Stimulated activated CD4-positive, alpha-beta T cell treated with anti-CD3 and anti-CD28 coated beads, Interleukin-1b, Interleukin-23, amount 100 ng/mL, for 1 hour (primary cell): ENCODE measurements at regions not wholly inside any gene's neighbourhood (a gene's known extent, or its start where the extent isn't known, plus 50 kb on each side); places are given as distances from the start of the nearest gene placed in this dataset.

Experiments used
- DNase-seq, 2 donors: peaks; one replicate each; pipeline ENCODE4 v3.0.0-alpha.2; 2020; ENCODE audit warnings: low read depth in 2 of 2

DNA sequence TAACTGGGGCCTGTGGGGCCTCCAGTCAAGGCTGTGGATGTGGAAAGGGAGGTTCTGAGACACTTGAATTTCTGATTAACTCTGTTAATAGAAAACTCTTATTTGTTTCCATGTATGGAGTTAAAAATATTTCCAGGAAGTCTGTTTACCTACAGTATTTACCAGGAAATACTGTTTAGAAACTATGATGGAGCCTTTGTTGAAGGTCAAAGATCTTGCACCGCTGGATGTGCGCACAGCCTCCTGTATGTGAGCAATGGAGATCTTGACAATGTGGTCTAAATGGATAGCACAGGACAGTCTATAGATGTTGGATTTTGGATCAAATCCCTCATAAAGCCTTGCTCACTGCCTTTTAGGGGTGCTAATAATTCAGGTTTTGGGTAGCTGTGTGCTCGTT is 268.4 kb downstream of the DLEU7 start:
- no peak for DNase-seq

GRCh38 chr13:50576156-50576555 is 267.3 kb downstream of the DLEU7 start:
- no peak for DNase-seq

- no peak for DNase-seq
Measured at GRCh38 chr13:50577806-50578205, 265.7 kb downstream of the DLEU7 start.

DNA sequence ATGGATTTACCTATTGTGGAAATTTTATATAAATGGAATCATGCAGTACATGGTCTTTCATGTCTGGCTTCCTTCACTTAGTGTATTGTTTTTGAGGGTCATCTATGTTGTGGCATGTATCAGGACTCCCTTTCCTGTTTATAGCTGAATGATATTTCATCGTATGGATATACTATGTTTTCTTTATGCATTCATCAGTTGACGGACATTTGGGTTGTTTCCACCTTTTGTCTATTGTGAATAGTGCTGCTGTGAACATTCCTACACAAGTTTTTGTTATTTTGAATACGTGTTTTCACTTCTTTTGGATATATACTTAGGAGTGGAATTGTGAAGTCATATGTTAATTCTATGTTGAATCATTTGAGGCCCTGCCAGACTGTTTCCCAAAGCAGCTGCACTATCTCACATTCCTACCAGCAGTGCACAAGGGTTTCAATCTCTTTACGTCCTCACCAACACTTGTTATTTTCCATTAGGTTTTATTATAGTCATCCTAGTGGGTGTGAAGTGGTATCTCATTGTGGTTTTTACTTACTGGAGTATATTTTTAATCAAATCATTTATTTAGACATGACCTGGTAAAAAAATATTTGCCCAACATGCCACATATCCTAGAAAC is 262.7 kb downstream of the DLEU7 start:
- no peak for DNase-seq

DNA sequence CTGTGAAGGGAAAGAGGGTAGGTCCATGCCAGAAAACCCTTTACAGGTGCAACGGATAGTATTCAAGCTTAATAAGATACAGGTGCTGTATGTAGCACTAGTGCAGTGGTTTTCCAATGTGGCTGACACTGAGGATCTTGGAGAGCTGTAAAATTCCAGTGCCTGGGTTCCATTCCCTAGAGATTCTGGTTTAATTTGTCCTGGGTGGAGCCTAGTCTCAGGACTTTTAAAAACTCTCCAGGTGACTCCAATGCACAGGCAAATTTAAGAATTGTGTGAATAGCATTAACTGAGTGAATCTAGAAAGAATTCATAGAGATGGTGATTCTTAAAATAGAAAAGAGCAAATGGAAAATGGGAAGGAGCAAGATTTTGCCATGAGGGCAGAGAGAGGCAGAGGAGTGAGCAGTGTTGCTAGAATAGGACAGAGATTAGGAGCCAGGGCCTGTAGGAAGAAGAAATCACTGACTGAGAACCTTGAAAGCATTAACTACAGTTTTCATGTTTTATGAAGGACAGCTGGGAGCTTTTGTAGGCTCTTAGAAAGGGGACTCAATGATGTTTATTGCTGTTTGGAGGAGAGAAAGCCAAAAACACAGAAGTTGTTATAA is 261.8 kb downstream of the DLEU7 start:
- DNase-seq: no peak

DNA sequence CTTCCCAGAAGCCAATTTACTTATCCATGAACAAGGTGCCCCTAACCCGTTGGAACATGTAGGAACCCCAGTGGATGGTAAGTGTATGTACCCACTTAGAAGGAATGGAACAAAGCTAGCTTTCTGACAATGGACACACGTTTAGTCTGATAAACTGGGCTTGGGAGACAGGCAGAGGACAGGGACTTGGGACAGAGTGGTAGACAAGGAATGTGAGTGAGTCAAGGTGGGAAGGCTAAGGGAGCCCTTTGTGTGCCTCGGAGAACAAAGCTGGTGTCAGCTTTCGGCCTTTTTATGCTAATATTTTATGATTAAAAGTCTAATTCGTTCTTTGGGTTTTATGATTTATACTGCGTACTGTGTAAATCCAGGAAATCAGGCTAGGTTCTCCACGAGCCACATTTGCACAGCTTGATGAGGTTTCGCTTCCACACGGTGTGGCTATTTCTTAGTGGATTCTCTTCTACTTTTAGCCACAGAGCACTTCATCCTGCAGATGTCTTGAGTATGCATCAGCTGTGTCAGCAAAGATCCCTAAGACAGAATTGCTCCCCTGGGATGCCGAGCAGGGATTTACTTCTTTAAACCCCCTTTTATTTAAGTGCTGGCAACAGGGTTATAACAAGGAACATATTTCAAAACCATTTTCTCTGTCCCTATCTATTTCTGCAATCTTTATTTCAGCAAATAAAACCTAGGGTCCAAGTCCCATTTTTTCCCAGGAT is 258.5 kb downstream of the DLEU7 start:
- DNase-seq: no peak

- no peak for DNase-seq
Measured at GRCh38 chr13:50585674-50586413, 257.6 kb downstream of the DLEU7 start.

DNA sequence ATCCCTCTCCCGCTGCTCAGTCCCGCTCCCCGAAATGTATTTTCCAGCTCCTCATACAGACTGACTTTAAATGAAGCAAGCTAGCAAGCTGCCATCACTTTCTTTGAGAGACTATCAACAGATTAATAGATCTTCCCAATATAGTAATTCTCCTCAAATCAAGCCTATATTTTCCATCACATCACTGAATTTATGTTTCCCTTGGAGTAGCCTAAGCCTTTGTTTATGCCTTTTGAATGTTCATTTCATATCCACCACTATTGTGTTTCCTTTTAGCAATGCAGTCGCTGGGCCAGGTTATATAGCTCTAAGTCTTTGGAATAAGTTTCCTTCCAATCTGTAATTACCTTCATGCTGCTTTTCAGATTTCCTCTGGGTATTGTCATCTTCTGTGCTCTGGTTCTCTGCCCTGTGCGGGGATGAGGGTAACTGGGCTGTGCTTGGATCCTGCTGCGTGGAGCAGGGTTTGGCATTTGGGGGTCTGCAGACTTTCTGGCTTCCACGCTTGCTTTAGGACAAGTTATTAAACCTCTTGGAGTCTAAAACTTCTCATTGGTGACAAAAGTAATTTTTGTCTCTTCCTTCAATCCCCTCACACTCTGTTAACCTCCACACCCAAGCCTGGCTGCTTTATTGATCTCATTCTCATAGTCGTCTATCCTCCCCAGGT is 256.9 kb downstream of the DLEU7 start:
- DNase-seq: no peak

DNA sequence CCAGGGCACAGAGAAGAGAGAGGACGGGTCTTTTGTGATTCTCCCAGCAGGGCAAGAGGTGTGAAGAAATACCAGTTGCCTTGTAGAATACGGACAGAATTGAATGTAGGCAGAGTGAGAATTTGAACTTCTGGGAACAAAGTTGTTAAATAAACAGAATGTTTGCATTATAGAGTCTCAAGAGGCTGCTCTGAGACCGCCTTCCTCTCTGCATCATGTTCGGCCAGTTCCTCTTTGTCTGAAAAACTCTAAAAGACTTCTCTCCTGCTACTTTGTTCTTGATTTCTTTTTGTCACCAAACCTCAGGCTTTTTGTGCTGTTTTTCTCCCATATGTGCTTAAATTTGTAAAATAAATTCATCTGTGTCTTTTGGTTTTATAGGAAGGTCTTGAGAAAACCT is 256.4 kb downstream of the DLEU7 start:
- no peak for DNase-seq

DNA sequence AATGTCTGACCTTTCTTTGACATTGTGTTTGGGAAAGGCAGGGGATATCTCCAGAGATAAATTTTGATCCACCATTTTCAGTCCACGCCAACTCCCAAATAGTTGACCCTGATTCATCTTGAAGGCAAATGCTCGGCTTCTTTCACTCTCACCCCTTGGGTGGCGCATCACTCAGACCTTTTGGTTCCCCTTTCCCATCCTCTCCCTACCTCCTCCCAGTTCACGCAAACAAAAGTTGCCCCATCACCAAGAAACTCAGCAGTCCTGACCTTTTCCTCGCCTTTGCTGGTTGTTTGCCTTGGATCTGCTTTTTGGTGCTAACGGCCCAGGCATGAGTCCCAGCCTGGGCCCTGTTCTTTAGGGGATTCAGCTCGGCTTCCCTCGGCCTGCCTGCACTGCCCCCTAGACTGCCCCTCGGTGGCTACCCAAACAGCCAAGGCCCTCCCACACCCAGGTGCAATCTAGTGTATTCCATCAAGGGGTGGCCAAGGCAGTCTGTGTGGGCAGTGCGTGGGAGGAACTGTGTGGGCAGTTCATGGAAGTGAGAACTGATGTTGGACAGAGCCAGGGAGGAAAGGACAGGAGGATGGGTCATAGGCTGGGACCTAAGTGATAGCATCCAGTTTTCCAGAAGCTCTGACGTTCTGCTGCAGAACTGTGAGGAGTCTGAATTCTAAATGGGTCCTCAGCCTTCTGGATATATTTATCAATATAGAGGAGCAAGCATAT is 255.7 kb downstream of the DLEU7 start:
- no peak for DNase-seq

- no peak for DNase-seq
Measured at GRCh38 chr13:50588491-50589130, 254.9 kb downstream of the DLEU7 start.

GRCh38 chr13:50589139-50589538 is 254.4 kb downstream of the DLEU7 start:
- no peak for DNase-seq

DNA sequence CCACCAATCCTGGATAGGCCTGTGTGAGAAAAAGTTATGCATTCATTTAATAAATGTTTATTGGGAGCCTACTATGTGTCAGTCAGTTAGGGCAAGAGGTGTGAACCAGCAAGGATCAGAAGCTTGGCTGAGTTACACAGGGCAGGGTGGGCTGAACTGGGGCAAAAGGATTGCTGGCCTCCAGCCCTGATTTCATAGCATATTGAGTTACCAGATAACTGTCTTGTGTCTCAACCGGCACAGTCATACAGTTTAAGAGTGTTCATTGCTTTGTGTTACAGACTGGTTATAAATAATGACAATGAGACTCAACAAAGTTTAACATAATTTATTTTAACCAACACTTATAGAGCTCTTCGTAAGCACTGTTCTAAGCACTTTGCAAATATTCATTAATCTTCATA is 253.8 kb downstream of the DLEU7 start:
- no peak for DNase-seq

GRCh38 chr13:50592412-50593155 is 250.9 kb downstream of the DLEU7 start:
- no peak for DNase-seq

DNA sequence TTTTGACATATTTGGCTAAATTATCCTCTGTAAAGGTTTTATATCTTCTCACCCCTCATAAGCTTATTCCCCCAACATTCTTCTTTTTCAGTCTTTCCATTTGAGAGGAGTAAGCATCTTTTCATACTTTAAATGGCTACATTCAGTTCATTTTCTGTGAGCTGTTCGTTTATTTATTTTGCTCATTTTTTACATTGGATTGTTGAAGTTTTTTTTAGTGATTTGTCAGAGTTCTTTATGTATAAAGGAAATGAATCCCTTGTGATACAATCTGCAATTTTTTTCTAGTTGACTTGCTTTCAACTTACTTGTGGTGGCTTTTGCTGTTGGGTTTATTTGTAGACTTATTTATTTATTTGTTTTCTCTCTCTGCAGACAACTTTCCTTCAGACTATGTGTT is 250.3 kb downstream of the DLEU7 start:
- no peak for DNase-seq

DNA sequence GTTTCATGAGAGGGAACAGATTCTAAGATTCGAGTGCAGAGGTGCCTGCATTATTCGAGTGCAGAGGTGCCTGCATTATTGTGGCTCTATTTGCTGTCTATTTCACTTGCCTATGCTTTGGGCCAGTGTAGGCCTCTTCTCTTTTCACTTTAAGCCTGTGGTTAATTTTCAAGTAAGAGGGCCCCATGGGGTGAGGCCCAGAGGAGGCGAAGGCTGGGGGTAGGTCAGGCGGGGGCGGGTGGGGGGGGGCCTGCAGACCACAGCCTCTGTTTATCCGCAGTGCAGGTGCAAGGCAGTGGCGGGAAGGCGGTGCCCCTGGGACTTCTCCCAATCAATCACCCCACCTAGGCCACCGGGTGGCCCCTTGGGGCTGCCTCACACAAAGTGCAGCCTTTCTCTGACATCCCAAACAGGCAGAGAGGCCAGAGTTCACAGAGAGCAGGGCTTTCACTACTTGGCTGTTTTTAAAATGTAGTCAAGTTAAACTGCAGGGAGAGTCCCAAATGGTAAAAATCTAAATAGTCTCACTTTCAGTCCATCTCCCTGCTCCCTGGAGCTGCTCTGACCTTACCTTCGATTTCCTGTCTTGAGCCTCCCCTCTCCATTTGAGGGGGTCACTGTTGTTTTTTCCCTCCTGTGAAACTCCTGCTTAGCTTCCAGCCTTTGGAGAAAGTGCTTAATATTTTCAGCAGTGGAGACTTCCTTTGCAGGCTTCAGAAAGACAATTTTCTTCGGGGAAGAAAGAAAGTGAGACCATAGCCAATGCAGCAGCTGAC is 249.0 kb downstream of the DLEU7 start:
- DNase-seq: no peak

DNA sequence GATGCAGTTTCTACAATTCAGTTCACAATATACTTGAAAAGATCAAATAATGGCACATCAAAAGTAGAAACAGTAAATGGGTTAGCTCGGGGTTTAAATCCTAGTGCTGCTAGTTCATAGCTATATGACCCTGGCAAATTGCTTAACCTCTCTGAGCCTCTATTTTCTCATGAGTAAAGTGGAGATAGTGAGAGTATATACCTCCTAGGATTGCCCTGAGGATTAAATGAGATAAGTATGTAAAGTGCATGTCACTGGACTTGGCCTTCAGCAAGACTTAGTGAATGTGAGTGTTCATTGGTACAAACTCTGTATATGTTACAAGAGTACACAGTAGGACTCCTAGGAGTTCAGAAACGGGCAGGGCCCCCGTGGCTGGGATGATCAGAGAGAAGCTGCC is 248.3 kb downstream of the DLEU7 start:
- DNase-seq: no peak

GRCh38 chr13:50596156-50596555 is 247.3 kb downstream of the DLEU7 start:
- no peak for DNase-seq

DNA sequence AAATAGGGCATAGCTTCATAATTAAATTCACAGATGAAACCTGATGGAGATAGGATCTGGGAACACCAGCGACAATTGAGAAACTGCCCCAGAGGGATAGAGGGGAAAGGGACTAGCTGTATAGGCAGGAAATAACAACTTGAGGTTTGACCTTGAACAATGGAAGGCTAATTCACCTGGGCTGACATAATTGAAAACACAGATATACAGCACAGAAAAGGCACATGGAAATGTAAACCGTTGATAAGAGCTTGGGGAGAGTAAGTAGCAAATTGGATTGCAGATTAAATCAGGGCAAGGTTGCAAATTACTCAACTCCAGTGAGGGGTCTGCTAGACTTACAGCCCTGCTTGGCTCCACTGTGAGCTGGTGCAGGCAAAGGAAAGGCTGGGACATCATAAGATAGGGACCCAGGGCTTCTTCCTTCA is 246.7 kb downstream of the DLEU7 start:
- DNase-seq: no peak
